ENCODE measurements at regions not wholly inside any gene's neighbourhood (a gene's known extent, or its start where the extent isn't known, plus 50 kb on each side); places are given as distances from the start of the nearest gene placed in this dataset.
"Not testable (repeated sequence)": the region's sequence is repeated elsewhere in the genome, so short reads cannot be mapped to it uniquely, and the experiment has no call there.

GRCh38 chr5:10892911-10893215 lies 131.8 kb upstream of the DAP start:
- peaks cover 2 to 3% (median 3%) of the 10 kb centered on the region in 3 donors for H3K27me3 Mint-ChIP-seq (ENCODE audit: low read depth in 3 of 3)
- DNase-seq = no peak
- H3K27ac Mint-ChIP-seq = no peak overlapping the region
- H3K9me3 Mint-ChIP-seq = no peaks in the 10 kb centered on the region
- H3K4me1 Mint-ChIP-seq = no peaks in the 10 kb centered on the region
- H3K36me3 Mint-ChIP-seq = no peaks in the 10 kb centered on the region
- no peak overlapping the region for H3K4me3 Mint-ChIP-seq

- Mint-ChIP-seq H3K4me1 (no peaks in the 10 kb centered on the region), H3K27ac (no peak overlapping the region), H3K4me3 (no peak overlapping the region), H3K27me3 (ENCODE audit: low read depth in 3 of 3) (peaks cover 2 to 3% (median 3%) of the 10 kb centered on the region in 3 donors), H3K9me3 (no peaks in the 10 kb centered on the region), H3K36me3 (no peaks in the 10 kb centered on the region)
- DNase-seq = no peak
Measured at GRCh38 chr5:10892147-10892910, 131.3 kb upstream of the DAP start.

DNA sequence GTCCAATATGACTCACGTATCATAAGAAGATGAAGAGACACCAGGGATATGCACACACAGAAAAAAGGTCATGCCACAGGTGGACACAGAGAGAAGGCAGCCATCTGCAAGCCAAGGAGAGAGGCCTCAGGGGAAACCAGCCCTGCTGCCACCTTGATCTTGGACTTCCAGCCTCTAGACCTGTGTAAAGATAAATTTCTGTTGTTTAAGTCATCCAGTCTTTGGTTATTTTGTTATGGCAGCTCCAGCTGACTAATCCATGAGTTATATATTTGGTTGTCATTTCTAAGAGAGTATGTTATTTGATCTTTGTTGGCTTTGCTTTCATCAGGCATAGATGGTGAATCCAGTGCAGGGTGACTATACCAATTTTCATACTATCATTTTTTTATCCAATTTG lies 130.2 kb upstream of the DAP start:
- no peaks in the 10 kb centered on the region for H3K9me3 Mint-ChIP-seq
- H3K4me1 Mint-ChIP-seq = no peaks in the 10 kb centered on the region
- DNase-seq = no peak
- no peak overlapping the region for H3K4me3 Mint-ChIP-seq
- H3K36me3 Mint-ChIP-seq = no peaks in the 10 kb centered on the region
- no peak overlapping the region for H3K27ac Mint-ChIP-seq
- H3K27me3 Mint-ChIP-seq (ENCODE audit: low read depth in 3 of 3) = peaks cover 2 to 3% (median 3%) of the 10 kb centered on the region in 3 donors

DNA sequence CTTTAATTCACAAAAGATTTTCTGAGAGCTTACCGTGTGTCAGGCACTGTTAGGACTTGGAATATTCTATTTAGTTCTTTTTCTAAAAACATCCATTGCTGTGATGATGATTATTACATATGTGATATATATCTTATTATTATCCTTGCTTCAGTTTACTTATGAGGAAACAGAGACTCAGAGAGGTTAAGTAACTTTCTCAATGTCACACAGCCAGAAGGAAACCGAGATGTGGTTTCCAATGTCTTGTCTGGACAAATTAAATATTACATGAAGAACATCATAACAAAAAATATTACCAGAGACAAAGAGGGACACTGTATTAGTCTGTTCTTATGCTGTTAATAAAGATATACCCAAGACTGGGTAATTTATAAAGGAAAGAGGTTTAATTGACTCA lies 125.5 kb upstream of the DAP start:
- no peaks in the 10 kb centered on the region for H3K36me3 Mint-ChIP-seq
- DNase-seq = no peak
- H3K4me1 Mint-ChIP-seq = no peaks in the 10 kb centered on the region
- no peak overlapping the region for H3K27ac Mint-ChIP-seq
- H3K4me3 Mint-ChIP-seq = no peak overlapping the region
- peaks cover 0 to 2% (median 0%) of the 10 kb centered on the region in 6 donors for H3K9me3 Mint-ChIP-seq
- H3K27me3 Mint-ChIP-seq (ENCODE audit: low read depth in 3 of 3) = peaks cover 0 to 3% (median 0%) of the 10 kb centered on the region in 3 donors

GRCh38 chr5:10885026-10885425 lies 124.0 kb upstream of the DAP start:
- Mint-ChIP-seq H3K9me3 (peaks cover 0 to 2% (median 0%) of the 10 kb centered on the region in 6 donors), H3K36me3 (no peaks in the 10 kb centered on the region), H3K4me3 (no peak overlapping the region), H3K27ac (no peak overlapping the region), H3K4me1 (no peaks in the 10 kb centered on the region), H3K27me3 (ENCODE audit: low read depth in 3 of 3) (peaks cover 0 to 3% (median 0%) of the 10 kb centered on the region in 3 donors)
- DNase-seq = no peak

DNA sequence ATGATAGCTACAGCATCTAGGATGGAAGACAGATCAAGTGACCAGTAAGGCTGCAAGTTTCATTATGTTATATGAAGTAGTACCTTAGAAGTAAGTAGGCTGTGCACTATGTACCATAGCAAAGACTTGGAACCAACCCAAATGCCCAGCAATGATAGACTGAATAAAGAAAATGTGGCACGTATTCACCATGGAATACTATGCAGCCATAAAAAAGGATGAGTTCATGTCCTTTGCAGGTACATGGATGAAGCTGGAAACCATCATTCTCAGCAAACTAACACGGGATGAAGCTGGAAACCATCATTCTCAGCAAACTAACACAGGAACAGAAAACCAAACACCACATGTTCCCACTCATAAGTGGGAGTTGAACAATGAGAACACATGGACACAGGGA lies 122.9 kb upstream of the DAP start:
- not testable (repeated sequence) for H3K27me3 Mint-ChIP-seq (ENCODE audit: low read depth in 3 of 3); H3K27ac Mint-ChIP-seq; H3K36me3 Mint-ChIP-seq; DNase-seq; H3K4me1 Mint-ChIP-seq; H3K9me3 Mint-ChIP-seq; H3K4me3 Mint-ChIP-seq

GRCh38 chr5:10880934-10881333 lies 119.9 kb upstream of the DAP start:
- no peak overlapping the region for H3K27ac Mint-ChIP-seq
- no peak for DNase-seq
- no peaks in the 10 kb centered on the region for H3K36me3 Mint-ChIP-seq
- H3K4me1 Mint-ChIP-seq = no peaks in the 10 kb centered on the region
- peaks cover 0 to 5% (median 2%) of the 10 kb centered on the region in 3 donors for H3K27me3 Mint-ChIP-seq (ENCODE audit: low read depth in 3 of 3)
- H3K9me3 Mint-ChIP-seq = peaks cover 0 to 2% (median 0%) of the 10 kb centered on the region in 6 donors
- H3K4me3 Mint-ChIP-seq = no peak overlapping the region

DNA sequence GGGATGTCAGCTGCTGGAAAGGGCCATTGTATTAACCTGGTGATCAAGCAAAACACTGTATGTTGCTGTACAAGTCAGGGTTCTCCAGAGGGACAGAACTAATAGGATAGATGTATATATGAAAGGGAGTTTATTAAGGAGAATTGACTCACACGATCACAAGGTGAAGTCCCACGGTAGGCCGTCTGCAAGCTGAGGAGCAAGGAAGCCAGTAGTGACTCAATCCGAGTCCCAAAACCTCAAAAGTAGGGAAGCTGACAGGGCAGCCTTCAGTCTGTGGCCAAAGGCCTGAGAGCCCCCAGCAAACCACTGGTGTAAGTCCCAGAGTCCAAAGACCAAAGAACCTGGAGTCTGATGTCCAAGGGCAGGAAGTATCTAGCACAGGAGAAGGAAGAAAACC lies 116.0 kb upstream of the DAP start:
- DNase-seq, H3K4me3 Mint-ChIP-seq, H3K36me3 Mint-ChIP-seq, H3K9me3 Mint-ChIP-seq, H3K4me1 Mint-ChIP-seq, H3K27ac Mint-ChIP-seq: not testable (repeated sequence)
- H3K27me3 Mint-ChIP-seq (ENCODE audit: low read depth in 3 of 3) = peaks cover 0 to 12% (median 5%) of the 10 kb centered on the region in 3 donors

GRCh38 chr5:10876006-10876744 lies 115.1 kb upstream of the DAP start:
- Mint-ChIP-seq H3K27me3 (ENCODE audit: low read depth in 3 of 3) (peaks cover 0 to 12% (median 5%) of the 10 kb centered on the region in 3 donors), H3K4me3 (no peak overlapping the region), H3K27ac (no peak overlapping the region), H3K9me3 (no peaks in the 10 kb centered on the region), H3K36me3 (no peaks in the 10 kb centered on the region), H3K4me1 (no peaks in the 10 kb centered on the region)
- no peak for DNase-seq

DNA sequence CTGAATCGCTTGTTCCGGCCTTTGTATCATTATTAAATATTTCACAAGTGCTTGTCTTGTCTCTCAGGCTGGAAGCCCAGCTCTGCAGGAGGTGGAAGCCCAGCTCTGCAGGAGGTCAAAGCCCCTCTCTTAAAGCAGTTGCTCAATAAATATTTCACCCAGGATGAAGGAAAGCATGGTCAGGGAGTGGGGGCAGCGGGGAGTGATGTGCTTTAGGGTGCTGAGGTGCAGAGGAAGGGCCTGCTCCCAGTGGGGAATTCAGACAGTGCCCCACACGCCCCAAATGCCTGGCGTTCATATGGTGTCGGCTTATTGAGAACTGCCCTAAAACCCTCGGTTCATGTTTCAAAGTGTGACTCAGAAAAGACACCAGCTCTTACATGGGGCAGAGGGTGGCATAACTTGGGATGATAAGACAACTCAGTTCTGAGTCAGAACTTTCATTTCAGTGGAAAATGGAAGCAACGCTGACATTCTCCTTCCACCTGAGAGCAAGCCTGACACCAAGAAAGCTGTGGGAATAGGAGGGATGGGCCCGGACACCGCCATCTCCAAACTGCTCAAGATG lies 114.3 kb upstream of the DAP start:
- no peaks in the 10 kb centered on the region for H3K9me3 Mint-ChIP-seq
- H3K4me1 Mint-ChIP-seq = no peaks in the 10 kb centered on the region
- no peak overlapping the region for H3K27ac Mint-ChIP-seq
- H3K27me3 Mint-ChIP-seq (ENCODE audit: low read depth in 3 of 3) = peaks cover 0 to 12% (median 5%) of the 10 kb centered on the region in 3 donors
- DNase-seq = no peak
- no peak overlapping the region for H3K4me3 Mint-ChIP-seq
- no peaks in the 10 kb centered on the region for H3K36me3 Mint-ChIP-seq

DNA sequence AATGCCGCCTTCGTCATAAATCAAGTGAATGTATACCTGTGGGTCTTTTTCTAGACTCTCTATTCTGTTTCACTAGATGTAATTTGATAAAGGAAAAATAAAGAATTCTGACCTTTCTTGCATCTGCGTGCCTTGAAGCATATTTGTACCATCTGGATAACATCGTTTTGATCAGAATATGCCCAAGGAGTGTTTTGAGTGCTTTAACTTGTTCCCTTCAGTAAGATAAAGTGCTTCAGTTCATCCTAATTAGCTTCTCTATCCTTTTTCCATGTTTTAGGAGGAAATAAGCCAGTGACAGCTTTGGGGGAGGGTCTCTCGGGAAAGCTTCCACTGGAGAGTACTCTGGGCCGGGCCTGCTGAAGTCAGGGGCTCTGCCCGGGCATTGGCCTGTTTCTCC lies 113.5 kb upstream of the DAP start:
- no peak overlapping the region for H3K27ac Mint-ChIP-seq

DNA sequence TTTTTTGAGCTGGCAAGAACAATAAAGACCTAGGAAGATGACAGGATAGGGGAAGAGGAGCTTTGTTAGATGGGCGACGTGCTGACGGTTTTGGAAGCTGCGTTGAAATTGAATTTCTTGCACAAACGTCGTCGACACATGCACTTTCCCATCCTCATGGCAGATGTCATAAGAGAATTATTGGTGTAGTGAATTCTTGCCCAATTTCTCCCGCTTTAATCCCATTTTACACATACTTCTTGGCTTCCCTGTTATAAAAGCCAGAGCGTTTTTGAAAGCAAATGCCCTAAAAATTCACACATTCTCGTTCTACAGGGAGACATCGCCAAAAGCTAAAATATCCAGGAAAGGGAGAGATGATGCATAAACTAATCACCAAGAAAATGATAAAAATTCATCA lies 109.8 kb upstream of the DAP start:
- H3K9me3 Mint-ChIP-seq = no peaks in the 10 kb centered on the region
- H3K27me3 Mint-ChIP-seq (ENCODE audit: low read depth in 3 of 3) = peaks cover 1 to 10% (median 1%) of the 10 kb centered on the region in 3 donors
- H3K36me3 Mint-ChIP-seq = no peaks in the 10 kb centered on the region
- no peak overlapping the region for H3K4me3 Mint-ChIP-seq
- H3K4me1 Mint-ChIP-seq = no peaks in the 10 kb centered on the region
- H3K27ac Mint-ChIP-seq = no peak overlapping the region
- no peak for DNase-seq

More for the DNA sequence above, 113.5 kb upstream of the DAP start:
- no peaks in the 10 kb centered on the region for H3K4me1 Mint-ChIP-seq
- peaks cover 0 to 12% (median 5%) of the 10 kb centered on the region in 3 donors for H3K27me3 Mint-ChIP-seq (ENCODE audit: low read depth in 3 of 3)
- H3K9me3 Mint-ChIP-seq = no peaks in the 10 kb centered on the region
- H3K4me3 Mint-ChIP-seq = no peak overlapping the region
- H3K36me3 Mint-ChIP-seq = no peaks in the 10 kb centered on the region
- DNase-seq = no peak

DNA sequence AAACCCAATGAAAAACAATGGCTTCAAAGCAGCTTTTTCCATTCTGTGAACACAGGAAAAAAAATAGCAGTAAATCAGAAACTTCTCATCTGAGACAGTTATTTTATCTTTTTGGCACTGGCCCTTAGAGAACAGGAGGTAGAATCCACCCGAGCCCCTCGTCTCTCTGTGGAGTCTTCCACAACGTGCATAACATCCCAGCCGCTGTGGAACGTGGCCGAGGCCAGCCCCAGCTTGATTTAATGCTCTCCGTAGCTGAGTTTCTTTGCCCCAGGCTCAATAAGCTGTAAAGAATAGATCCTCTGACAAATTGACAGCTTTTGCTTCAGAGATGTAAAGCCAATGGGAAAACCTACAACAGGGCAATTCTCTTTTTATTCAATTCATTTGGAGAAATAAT lies 107.9 kb upstream of the DAP start:
- no peak for DNase-seq
- peaks cover 1 to 5% (median 4%) of the 10 kb centered on the region in 3 donors for H3K27me3 Mint-ChIP-seq (ENCODE audit: low read depth in 3 of 3)
- no peaks in the 10 kb centered on the region for H3K36me3 Mint-ChIP-seq
- no peaks in the 10 kb centered on the region for H3K4me1 Mint-ChIP-seq
- H3K4me3 Mint-ChIP-seq = no peak overlapping the region
- H3K9me3 Mint-ChIP-seq = no peaks in the 10 kb centered on the region
- no peak overlapping the region for H3K27ac Mint-ChIP-seq
